ENCODE measurements at regions not wholly inside any gene's neighbourhood (a gene's known extent, or its start where the extent isn't known, plus 50 kb on each side); places are given as distances from the start of the nearest gene placed in this dataset.

- DNase-seq, result no peak
- no peak for TF ChIP-seq CTCF (IDR thresholded peaks at IDR 0.05)
- Histone ChIP-seq H3K4me1 (ENCODE audit: low read depth) (no peaks in the 10 kb centered on the region), H3K4me3 (no peak overlapping the region), H3K36me3 (ENCODE audit: low read depth) (no peaks in the 10 kb centered on the region), H3K9me3 (no peaks in the 10 kb centered on the region)
- intact Hi-C loops (cut with DNase I, micrococcal nuclease), result no loop called here
- ATAC-seq, result no peak
Measured at GRCh38 chr16:73565925-73566324, 518.0 kb upstream of the ZFHX3 start.

GRCh38 chr16:73565263-73565662 is 517.3 kb upstream of the ZFHX3 start:
- DNase-seq (no peak), ATAC-seq (no peak)
- TF ChIP-seq CTCF (IDR thresholded peaks at IDR 0.05), result no peak
- Histone ChIP-seq H3K4me3 (no peak overlapping the region), H3K4me1 (ENCODE audit: low read depth) (no peaks in the 10 kb centered on the region), H3K9me3 (no peaks in the 10 kb centered on the region), H3K36me3 (ENCODE audit: low read depth) (no peaks in the 10 kb centered on the region)
- intact Hi-C loops (cut with DNase I, micrococcal nuclease), result no loop called here

GRCh38 chr16:73563709-73564108 is 515.8 kb upstream of the ZFHX3 start:
- Histone ChIP-seq H3K4me3 (no peak overlapping the region), H3K9me3 (no peaks in the 10 kb centered on the region), H3K36me3 (ENCODE audit: low read depth) (no peaks in the 10 kb centered on the region), H3K4me1 (ENCODE audit: low read depth) (no peaks in the 10 kb centered on the region)
- intact Hi-C loops (cut with DNase I, micrococcal nuclease), result no loop called here
- TF ChIP-seq CTCF (IDR thresholded peaks at IDR 0.05), result no peak
- ATAC-seq, result no peak
- no peak for DNase-seq

GRCh38 chr16:73560497-73560896 is 512.6 kb upstream of the ZFHX3 start:
- intact Hi-C loops (cut with DNase I, micrococcal nuclease), result no loop called here
- Histone ChIP-seq H3K4me1 (ENCODE audit: low read depth) (no peaks in the 10 kb centered on the region), H3K9me3 (no peaks in the 10 kb centered on the region), H3K4me3 (no peak overlapping the region), H3K36me3 (ENCODE audit: low read depth) (no peaks in the 10 kb centered on the region)
- ATAC-seq (no peak), DNase-seq (no peak)
- no peak for TF ChIP-seq CTCF (IDR thresholded peaks at IDR 0.05)

GRCh38 chr16:73558219-73558618 is 510.3 kb upstream of the ZFHX3 start:
- DNase-seq (no peak), ATAC-seq (no peak)
- no peak overlapping the region for H3K4me3 ChIP-seq
- H3K9me3 ChIP-seq, result no peaks in the 10 kb centered on the region
- TF ChIP-seq CTCF (IDR thresholded peaks at IDR 0.05), result no peak
- H3K36me3 ChIP-seq (ENCODE audit: low read depth), result no peaks in the 10 kb centered on the region
- intact Hi-C loops (cut with DNase I, micrococcal nuclease), result no loop called here
- no peaks in the 10 kb centered on the region for H3K4me1 ChIP-seq (ENCODE audit: low read depth)

- intact Hi-C loops (cut with DNase I, micrococcal nuclease), result no loop called here
- DNase-seq, result no peak
Measured at GRCh38 chr16:73553941-73554660, 506.2 kb upstream of the ZFHX3 start.

More at GRCh38 chr16:73553941-73554660, 506.2 kb upstream of the ZFHX3 start:
- Histone ChIP-seq H3K4me3 (no peak overlapping the region), H3K4me1 (ENCODE audit: low read depth) (no peaks in the 10 kb centered on the region), H3K36me3 (ENCODE audit: low read depth) (no peaks in the 10 kb centered on the region), H3K9me3 (no peaks in the 10 kb centered on the region)
- no peak for ATAC-seq
- TF ChIP-seq CTCF (IDR thresholded peaks at IDR 0.05), result no peak
